Astrocyte (in vitro differentiated cells and primary cell): ENCODE measurements at regions not wholly inside any gene's neighbourhood (a gene's known extent, or its start where the extent isn't known, plus 50 kb on each side); places are given as distances from the start of the nearest gene placed in this dataset.

Experiments
- EZH2 ChIP-seq: IDR thresholded peaks from 2 replicates; pipeline ENCODE4 v1.6.1; 2012; ENCODE audit warnings: mild to moderate bottlenecking, low read length, inconsistent platforms; ENCODE audit not compliant: insufficient read depth
- TF ChIP-seq, protein P1 (sequence below): IDR thresholded peaks from 2 replicates; pipeline ENCODE4 v1.5.1; 2011; ENCODE audit warnings: low read depth, mild to moderate bottlenecking, inconsistent platforms, low read length, moderate library complexity; ENCODE audit not compliant: insufficient read depth

DNA sequence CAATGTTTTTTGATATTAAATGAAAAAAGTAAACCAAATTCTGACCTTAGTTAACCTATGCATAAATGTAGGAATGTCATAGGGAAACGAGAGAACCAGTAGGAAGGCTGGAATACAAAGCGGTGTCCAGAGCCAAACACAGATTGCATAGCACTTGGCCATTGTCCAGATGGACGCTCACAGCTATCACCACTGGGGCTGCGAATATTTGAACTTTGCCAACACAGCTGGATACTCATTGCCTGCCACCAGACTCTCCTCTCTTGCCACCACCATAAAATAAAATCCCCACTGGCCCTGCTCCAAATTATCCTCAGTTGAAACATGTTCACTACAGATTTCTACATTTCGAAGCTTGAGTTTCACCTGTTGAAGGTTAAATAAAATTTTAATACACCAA, 159.3 kb upstream of the GULP1 start:
- TF ChIP-seq, protein P1, sequence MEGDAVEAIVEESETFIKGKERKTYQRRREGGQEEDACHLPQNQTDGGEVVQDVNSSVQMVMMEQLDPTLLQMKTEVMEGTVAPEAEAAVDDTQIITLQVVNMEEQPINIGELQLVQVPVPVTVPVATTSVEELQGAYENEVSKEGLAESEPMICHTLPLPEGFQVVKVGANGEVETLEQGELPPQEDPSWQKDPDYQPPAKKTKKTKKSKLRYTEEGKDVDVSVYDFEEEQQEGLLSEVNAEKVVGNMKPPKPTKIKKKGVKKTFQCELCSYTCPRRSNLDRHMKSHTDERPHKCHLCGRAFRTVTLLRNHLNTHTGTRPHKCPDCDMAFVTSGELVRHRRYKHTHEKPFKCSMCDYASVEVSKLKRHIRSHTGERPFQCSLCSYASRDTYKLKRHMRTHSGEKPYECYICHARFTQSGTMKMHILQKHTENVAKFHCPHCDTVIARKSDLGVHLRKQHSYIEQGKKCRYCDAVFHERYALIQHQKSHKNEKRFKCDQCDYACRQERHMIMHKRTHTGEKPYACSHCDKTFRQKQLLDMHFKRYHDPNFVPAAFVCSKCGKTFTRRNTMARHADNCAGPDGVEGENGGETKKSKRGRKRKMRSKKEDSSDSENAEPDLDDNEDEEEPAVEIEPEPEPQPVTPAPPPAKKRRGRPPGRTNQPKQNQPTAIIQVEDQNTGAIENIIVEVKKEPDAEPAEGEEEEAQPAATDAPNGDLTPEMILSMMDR, result no peak
- no peak for TF ChIP-seq EZH2
